GM13977 (cell line): ENCODE measurements at regions not wholly inside any gene's neighbourhood (a gene's known extent, or its start where the extent isn't known, plus 50 kb on each side); places are given as distances from the start of the nearest gene placed in this dataset.

ENCODE experiments used
- DNase-seq: peaks from one replicate; pipeline ENCODE4 v3.0.0; 2012; ENCODE audit warnings: low spot score
- in situ Hi-C: fragments of 300-500 bp; cut with MboI; formaldehyde crosslinking; loops from one replicate; pipeline ENCODE4 v1.12.0; 2022; ENCODE audit warnings: low sequenced_read_pairs, low pct_unique_long_range_greater_than_20kb, mixed read lengths, inconsistent platforms; ENCODE audit not compliant: unreplicated experiment
- TF ChIP-seq, protein P1 (sequence below): IDR thresholded peaks from 2 replicates; pipeline ENCODE4 v1.5.1; 2012; ENCODE audit warnings: mild to moderate bottlenecking, control low read depth; ENCODE audit not compliant: insufficient read depth; ENCODE audit errors: extremely low read depth, missing control alignments

DNA sequence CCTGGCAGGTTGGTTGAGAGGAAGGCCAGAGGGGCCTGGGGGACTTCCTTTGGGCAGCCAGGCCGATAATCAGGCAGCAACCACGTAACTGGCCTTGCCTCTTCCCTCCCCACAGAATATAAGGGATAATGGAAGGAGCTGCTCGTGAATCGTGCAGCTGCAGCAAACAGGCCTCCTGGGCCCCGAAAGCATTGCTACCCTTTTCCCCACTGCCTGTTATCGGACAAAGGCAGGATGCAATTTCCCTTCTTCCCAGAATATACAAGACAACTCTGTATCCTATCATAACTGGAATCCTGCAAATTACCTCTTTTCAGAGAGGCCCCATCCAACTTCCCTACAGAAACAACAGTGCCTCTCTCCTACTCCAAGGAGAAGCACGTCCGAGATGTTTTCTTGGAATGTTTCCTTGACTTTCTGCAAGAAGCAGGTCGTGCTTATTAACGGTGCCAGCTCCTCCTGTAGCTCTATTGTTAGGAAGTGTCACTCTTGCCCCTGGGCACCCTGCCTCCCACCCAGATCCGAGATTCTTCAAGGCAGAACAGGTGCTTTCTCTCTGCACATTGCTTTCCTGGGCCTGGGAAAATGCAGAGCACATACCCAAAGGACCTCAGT lies 106.0 kb upstream of the TIAM1 start:
- TF ChIP-seq, protein P1, sequence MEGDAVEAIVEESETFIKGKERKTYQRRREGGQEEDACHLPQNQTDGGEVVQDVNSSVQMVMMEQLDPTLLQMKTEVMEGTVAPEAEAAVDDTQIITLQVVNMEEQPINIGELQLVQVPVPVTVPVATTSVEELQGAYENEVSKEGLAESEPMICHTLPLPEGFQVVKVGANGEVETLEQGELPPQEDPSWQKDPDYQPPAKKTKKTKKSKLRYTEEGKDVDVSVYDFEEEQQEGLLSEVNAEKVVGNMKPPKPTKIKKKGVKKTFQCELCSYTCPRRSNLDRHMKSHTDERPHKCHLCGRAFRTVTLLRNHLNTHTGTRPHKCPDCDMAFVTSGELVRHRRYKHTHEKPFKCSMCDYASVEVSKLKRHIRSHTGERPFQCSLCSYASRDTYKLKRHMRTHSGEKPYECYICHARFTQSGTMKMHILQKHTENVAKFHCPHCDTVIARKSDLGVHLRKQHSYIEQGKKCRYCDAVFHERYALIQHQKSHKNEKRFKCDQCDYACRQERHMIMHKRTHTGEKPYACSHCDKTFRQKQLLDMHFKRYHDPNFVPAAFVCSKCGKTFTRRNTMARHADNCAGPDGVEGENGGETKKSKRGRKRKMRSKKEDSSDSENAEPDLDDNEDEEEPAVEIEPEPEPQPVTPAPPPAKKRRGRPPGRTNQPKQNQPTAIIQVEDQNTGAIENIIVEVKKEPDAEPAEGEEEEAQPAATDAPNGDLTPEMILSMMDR = no peak
- in situ Hi-C loops = no loop called here
- DNase-seq = no peak

DNA sequence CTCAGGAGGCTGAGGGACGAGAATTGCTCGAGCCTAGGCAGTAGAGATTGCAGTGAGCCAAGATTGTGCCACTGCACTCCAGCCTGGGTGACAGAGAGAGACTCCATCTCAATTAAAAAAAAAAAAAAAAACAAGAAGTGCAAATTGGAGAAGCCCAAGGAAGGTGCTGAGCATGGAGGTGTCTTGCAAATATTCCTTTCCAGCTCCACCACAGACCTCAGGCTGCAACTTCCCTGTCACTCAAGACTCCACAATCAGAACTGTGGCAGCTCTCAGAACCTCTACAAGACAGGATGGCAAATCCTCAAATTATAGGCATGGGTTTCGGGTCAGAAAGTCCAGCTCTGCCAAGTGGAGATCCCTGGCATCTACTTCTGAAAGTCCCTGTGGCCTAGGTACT lies 104.4 kb upstream of the TIAM1 start:
- DNase-seq = no peak
- in situ Hi-C loops = no loop called here
- TF ChIP-seq, protein P1 = no peak

GRCh38 chr21:31447505-31447904 lies 103.4 kb upstream of the TIAM1 start:
- TF ChIP-seq, protein P1 = no peak
- DNase-seq = no peak
- in situ Hi-C loops = no loop called here

DNA sequence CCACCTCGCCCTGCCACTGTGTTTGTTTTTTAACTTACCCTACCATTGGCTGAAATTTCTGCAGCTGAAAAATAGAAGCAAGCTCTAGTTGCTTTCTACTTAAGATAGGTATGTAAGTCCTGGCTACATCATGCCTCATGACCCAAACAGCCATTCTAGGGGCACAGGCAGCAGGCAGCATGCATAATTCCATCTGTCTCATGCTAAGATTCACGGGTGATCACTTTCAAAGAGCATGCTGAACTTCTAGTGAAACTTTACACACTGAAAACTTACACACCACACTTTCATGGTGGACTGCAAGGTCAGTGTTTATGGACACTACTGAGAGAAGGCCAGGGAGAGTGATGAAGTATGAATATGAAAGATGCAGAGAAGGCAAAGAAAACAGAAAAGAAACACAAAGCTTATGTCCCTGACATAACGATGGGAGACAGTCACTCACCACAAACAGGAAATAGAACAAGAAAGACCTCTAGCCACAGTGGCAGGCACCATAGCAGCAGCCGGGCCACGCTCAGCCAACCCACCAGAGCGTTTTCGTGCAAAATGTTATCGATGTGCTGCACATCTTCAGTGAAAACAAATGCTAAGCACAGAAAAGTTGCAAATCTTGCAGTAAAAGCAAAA lies 102.3 kb upstream of the TIAM1 start:
- TF ChIP-seq, protein P1 = no peak
- in situ Hi-C loops = no loop called here
- DNase-seq = no peak

GRCh38 chr21:31445137-31445536 lies 101.1 kb upstream of the TIAM1 start:
- TF ChIP-seq, protein P1 = no peak
- no peak for DNase-seq
- in situ Hi-C loops = no loop called here

DNA sequence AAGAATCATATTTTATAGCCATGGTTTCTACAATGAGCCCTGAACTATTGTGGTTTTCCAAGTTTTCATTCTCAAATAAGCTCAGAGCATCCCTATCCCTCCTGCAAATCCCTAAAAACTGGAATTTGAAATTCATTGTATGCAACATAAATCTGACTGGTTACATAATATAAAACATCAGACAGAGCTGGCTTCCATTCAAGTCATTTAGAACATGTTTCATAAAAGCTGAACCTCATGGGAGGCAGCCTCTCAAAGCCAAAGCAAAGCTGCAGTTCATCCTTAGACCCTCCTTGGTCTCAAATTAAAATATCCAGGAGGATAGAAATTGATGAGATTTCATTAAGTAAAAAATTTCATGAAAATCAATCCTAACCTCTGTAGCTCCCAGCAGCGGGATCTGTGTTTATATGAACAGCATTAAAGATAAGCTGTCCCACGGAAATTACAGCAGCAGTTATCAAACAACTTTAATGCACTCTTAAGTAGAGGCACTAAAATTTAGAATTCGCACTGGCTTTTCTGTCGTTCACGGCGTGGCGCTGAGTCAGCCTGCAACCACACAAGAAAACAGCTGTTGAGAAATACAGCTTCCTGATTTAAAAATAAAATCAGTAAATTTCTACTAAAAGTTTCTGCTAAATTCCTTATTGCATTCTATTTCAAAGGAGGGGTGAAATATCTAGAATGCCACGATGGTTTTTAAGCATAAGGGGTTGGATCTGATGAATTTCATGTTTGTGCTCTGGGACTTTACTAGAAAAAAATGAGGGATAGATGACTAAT lies 99.9 kb upstream of the TIAM1 start:
- no peak for DNase-seq
- TF ChIP-seq, protein P1 = no peak
- in situ Hi-C loops = no loop called here
